OCI-LY3 (cell line): ENCODE measurements at regions not wholly inside any gene's neighbourhood (a gene's known extent, or its start where the extent isn't known, plus 50 kb on each side); places are given as distances from the start of the nearest gene placed in this dataset.

ENCODE experiments used
- EZH2phosphoT487 ChIP-seq: fragments of 200-600 bp; shearing (Covaris generic); IDR thresholded peaks from 2 replicates; pipeline ENCODE4 v1.6.1; 2018; ENCODE audit warnings: antibody characterized with exemption, mixed run types, low read depth
- TF ChIP-seq, protein P1 (sequence below): fragments of 200-600, 300-600 bp; sonication (generic); IDR thresholded peaks from 2 replicates; pipeline ENCODE4 v1.5.1; 2014; ENCODE audit warnings: antibody characterized with exemption, low read length, low read depth

DNA sequence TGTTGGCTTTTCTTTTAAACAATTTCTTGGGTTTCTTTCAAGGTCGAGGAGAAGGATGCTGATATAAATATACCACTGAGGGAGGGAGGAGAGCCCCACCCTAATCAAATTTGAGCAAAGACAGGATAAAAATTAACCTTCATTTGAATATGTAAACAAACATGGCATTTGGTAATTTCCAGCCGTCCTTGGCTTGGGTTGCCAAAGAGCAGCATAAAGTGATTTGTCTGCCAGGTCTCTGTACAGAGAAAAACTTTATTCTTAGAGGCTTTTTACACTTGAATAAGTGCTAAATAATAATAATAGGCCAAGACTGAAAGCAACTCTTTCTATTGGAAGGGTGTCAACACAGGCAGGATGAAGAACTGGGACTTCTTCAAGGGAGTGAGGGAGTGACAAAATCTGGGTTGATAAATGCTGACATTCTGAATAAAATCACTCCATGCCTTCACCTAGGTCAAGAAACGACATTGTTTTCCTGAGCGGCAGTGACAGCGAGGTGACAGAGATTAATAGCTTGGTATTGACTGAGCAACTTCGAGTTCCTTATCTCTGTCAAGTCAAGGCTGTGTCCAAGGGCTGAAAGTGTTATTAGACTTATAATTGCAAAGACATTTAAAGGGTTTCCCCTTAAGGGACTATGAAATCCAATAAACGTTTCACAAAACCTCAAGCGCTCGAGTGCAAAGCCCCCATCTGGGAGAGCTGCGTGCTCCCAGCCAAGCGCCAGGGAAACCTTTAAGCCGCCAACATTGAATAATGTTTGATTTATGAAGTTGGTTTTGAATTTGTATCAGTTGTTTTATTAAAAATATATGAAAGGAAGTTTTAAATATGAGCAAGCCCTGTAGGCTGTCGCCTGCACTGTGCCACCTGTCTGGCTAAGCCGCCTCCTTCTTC, 269.5 kb upstream of the N4BP1 start:
- TF ChIP-seq, protein P1, sequence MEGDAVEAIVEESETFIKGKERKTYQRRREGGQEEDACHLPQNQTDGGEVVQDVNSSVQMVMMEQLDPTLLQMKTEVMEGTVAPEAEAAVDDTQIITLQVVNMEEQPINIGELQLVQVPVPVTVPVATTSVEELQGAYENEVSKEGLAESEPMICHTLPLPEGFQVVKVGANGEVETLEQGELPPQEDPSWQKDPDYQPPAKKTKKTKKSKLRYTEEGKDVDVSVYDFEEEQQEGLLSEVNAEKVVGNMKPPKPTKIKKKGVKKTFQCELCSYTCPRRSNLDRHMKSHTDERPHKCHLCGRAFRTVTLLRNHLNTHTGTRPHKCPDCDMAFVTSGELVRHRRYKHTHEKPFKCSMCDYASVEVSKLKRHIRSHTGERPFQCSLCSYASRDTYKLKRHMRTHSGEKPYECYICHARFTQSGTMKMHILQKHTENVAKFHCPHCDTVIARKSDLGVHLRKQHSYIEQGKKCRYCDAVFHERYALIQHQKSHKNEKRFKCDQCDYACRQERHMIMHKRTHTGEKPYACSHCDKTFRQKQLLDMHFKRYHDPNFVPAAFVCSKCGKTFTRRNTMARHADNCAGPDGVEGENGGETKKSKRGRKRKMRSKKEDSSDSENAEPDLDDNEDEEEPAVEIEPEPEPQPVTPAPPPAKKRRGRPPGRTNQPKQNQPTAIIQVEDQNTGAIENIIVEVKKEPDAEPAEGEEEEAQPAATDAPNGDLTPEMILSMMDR: no peak
- TF ChIP-seq EZH2phosphoT487: no peak
